ENCODE measurements at regions not wholly inside any gene's neighbourhood (a gene's known extent, or its start where the extent isn't known, plus 50 kb on each side); places are given as distances from the start of the nearest gene placed in this dataset.

DNA sequence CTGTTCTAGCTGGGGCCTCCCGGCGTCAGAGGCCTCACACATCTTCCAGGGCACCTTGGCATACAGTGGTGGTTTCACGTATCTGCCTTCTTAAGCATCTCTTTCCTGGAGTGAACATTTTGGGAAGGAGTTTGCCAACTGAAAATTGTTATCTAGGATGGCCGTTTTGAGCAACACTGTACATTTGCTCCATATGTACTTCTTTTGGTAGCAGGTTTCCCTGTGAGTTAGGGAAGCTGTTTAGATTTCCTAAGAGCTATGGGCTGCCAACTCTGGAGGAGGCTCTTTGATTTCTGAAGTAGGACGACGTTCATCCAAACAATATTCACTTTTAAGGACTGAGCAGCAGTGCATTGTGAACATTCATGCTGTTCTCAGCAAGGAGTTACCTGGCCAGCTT, 665.9 kb downstream of the SQOR start:
- Histone ChIP-seq H3K27ac (ENCODE audit: low read depth in 1 of 2, low read length in 2 of 2) (no peak overlapping the region), H3K4me3 (ENCODE audit: low read length) (no peak overlapping the region), H3K9me3 (ENCODE audit: control insufficient read depth in 1 of 2, insufficient read depth in 1 of 2, low read length in 2 of 2) (no peaks in the 10 kb centered on the region), H3K27me3 (ENCODE audit: control insufficient read depth in 1 of 2, insufficient read depth in 2 of 2, low read length in 2 of 2) (no peaks in the 10 kb centered on the region), H3K4me1 (ENCODE audit: insufficient read depth, low read length) (no peaks in the 10 kb centered on the region), H3K36me3 (ENCODE audit: insufficient read depth, low read length) (no peaks in the 10 kb centered on the region)
- H3K27ac Mint-ChIP-seq: no peak overlapping the region
- DNase-seq (no peak), ATAC-seq (ENCODE audit: poor library complexity) (no peak)
- H3K36me3 Mint-ChIP-seq (ENCODE audit: low read depth): no peaks in the 10 kb centered on the region
- H3K9me3 Mint-ChIP-seq: no peaks in the 10 kb centered on the region
- intact Hi-C loops (cut with DNase I, micrococcal nuclease): no loop called here
- TF ChIP-seq, protein P1, sequence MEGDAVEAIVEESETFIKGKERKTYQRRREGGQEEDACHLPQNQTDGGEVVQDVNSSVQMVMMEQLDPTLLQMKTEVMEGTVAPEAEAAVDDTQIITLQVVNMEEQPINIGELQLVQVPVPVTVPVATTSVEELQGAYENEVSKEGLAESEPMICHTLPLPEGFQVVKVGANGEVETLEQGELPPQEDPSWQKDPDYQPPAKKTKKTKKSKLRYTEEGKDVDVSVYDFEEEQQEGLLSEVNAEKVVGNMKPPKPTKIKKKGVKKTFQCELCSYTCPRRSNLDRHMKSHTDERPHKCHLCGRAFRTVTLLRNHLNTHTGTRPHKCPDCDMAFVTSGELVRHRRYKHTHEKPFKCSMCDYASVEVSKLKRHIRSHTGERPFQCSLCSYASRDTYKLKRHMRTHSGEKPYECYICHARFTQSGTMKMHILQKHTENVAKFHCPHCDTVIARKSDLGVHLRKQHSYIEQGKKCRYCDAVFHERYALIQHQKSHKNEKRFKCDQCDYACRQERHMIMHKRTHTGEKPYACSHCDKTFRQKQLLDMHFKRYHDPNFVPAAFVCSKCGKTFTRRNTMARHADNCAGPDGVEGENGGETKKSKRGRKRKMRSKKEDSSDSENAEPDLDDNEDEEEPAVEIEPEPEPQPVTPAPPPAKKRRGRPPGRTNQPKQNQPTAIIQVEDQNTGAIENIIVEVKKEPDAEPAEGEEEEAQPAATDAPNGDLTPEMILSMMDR (IDR thresholded peaks at IDR 0.05): no peak
- ChIA-PET POLR2A (no interaction called here), CTCF (no interaction called here)
- no peak overlapping the region for H3K4me3 Mint-ChIP-seq
- no peaks in the 10 kb centered on the region for H3K4me1 Mint-ChIP-seq (ENCODE audit: low read depth)
- H3K27me3 Mint-ChIP-seq: peaks cover 7% of the 10 kb centered on the region

DNA sequence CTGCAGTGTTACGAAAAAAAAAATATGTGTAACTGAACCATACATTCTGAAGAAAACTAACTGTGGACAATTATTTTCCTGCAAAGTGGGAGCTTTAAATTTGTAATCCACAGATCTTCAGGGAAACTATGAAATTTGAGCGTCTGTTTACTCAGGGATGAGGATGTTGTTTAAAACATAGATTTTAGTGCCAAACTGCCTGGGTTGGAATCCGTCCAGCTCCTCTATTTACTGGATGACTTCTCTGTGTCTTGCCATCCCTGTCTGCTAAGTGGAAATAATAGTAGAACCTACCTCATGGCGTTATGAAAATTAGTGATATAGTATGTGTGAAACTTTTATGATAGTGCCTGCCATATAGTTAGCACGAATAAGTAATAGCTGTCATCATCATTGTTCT, 666.5 kb downstream of the SQOR start:
- peaks cover 7% of the 10 kb centered on the region for H3K27me3 Mint-ChIP-seq
- no peak overlapping the region for H3K27ac Mint-ChIP-seq
- intact Hi-C loops (cut with DNase I, micrococcal nuclease): no loop called here
- TF ChIP-seq, protein P1 (IDR thresholded peaks at IDR 0.05): no peak
- Histone ChIP-seq H3K27me3 (ENCODE audit: control insufficient read depth in 1 of 2, insufficient read depth in 2 of 2, low read length in 2 of 2) (no peaks in the 10 kb centered on the region), H3K36me3 (ENCODE audit: insufficient read depth, low read length) (no peaks in the 10 kb centered on the region), H3K27ac (ENCODE audit: low read depth in 1 of 2, low read length in 2 of 2) (no peak overlapping the region), H3K9me3 (ENCODE audit: control insufficient read depth in 1 of 2, insufficient read depth in 1 of 2, low read length in 2 of 2) (no peaks in the 10 kb centered on the region), H3K4me3 (ENCODE audit: low read length) (no peak overlapping the region), H3K4me1 (ENCODE audit: insufficient read depth, low read length) (no peaks in the 10 kb centered on the region)
- ChIA-PET CTCF (no interaction called here), POLR2A (no interaction called here)
- H3K9me3 Mint-ChIP-seq: no peaks in the 10 kb centered on the region
- H3K36me3 Mint-ChIP-seq (ENCODE audit: low read depth): no peaks in the 10 kb centered on the region
- DNase-seq: no peak
- no peaks in the 10 kb centered on the region for H3K4me1 Mint-ChIP-seq (ENCODE audit: low read depth)
- ATAC-seq (ENCODE audit: poor library complexity): no peak
- no peak overlapping the region for H3K4me3 Mint-ChIP-seq

DNA sequence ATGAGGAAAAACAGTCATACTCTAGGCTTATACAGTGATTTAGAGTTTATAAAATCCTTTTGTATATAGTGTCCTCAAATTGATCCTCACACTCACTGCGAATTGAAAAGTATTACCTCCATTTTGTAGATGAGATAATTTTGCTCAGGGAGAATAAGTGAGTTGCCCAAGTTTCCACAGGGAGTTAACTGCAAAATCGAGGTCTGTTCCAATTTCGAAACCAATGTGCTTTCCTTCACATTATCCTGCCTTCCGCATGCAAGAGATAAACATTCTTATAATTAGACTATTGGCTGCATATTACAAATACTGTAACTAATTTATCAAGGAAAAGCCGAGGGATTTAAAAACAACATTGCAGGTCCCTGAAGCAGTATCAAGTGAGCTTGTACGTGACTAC, 667.0 kb downstream of the SQOR start:
- Histone ChIP-seq H3K4me3 (ENCODE audit: low read length) (no peak overlapping the region), H3K36me3 (ENCODE audit: insufficient read depth, low read length) (no peaks in the 10 kb centered on the region), H3K27ac (ENCODE audit: low read depth in 1 of 2, low read length in 2 of 2) (no peak overlapping the region), H3K27me3 (ENCODE audit: control insufficient read depth in 1 of 2, insufficient read depth in 2 of 2, low read length in 2 of 2) (no peaks in the 10 kb centered on the region), H3K4me1 (ENCODE audit: insufficient read depth, low read length) (no peaks in the 10 kb centered on the region), H3K9me3 (ENCODE audit: control insufficient read depth in 1 of 2, insufficient read depth in 1 of 2, low read length in 2 of 2) (no peaks in the 10 kb centered on the region)
- Mint-ChIP-seq H3K27me3 (peaks cover 7% of the 10 kb centered on the region), H3K4me1 (ENCODE audit: low read depth) (no peaks in the 10 kb centered on the region), H3K27ac (no peak overlapping the region), H3K4me3 (no peak overlapping the region), H3K9me3 (no peaks in the 10 kb centered on the region), H3K36me3 (ENCODE audit: low read depth) (no peaks in the 10 kb centered on the region)
- TF ChIP-seq, protein P1 (IDR thresholded peaks at IDR 0.05): no peak
- ChIA-PET POLR2A (no interaction called here), CTCF (no interaction called here)
- ATAC-seq (ENCODE audit: poor library complexity): no peak
- no peak for DNase-seq
- intact Hi-C loops (cut with DNase I, micrococcal nuclease): no loop called here

All from CD4-positive, alpha-beta T cell (primary cell).